ENCODE measurements at regions not wholly inside any gene's neighbourhood (a gene's known extent, or its start where the extent isn't known, plus 50 kb on each side); places are given as distances from the start of the nearest gene placed in this dataset.
A peak's percentile ranks its signal among the peaks of the same experiment; 100 is the strongest.

DNA sequence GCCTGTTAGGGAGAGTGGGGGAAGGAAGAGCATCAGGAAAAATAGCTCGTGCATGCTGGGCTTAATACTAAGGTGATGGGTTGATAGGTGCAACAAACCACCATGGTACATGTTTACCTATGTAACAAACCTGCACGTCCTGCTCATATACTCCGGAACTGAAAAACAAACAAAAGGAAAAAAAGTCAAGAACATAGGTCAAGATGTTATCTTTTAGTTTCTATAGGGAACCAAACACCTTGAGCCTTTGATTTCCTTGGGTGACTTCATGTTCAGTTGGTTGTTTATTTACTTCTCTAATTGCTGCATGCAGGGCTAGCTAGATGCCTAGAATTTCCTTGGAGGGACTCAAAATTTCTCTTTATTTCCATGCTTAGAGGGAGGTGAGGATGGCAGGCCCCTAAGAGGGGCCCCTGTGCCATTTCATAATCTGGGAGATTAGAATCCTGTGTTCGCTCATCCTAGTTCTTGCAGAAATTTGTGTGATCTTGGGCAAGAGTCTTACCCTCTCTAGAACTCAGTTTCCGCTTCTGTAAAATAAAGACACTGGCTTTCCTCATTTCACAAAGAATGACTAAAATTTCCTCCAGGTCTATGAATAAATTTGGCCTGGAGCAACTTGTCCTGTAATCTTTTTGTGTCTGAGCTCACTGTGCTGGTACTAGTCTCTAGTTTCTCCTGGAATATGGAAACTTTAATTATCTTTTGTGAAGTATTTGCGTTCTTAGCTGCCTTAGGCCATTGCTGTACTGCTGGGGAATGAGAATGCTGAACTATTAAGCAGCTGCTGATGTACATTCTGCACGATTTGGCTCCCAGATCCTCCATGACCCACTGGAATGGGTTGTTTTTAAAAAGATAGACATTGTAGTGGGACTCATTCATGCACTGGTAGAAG is 457.5 kb downstream of the EDEM1 start:
- no peaks in the 10 kb centered on the region for H3K36me3 Mint-ChIP-seq (ENCODE audit: low read depth)
- no peak for DNase-seq
- H3K4me3 Mint-ChIP-seq: no peak overlapping the region
- peaks cover 3% of the 10 kb centered on the region for H3K27me3 Mint-ChIP-seq (ENCODE audit: low read depth, poor library complexity)
- TF ChIP-seq, protein P1, sequence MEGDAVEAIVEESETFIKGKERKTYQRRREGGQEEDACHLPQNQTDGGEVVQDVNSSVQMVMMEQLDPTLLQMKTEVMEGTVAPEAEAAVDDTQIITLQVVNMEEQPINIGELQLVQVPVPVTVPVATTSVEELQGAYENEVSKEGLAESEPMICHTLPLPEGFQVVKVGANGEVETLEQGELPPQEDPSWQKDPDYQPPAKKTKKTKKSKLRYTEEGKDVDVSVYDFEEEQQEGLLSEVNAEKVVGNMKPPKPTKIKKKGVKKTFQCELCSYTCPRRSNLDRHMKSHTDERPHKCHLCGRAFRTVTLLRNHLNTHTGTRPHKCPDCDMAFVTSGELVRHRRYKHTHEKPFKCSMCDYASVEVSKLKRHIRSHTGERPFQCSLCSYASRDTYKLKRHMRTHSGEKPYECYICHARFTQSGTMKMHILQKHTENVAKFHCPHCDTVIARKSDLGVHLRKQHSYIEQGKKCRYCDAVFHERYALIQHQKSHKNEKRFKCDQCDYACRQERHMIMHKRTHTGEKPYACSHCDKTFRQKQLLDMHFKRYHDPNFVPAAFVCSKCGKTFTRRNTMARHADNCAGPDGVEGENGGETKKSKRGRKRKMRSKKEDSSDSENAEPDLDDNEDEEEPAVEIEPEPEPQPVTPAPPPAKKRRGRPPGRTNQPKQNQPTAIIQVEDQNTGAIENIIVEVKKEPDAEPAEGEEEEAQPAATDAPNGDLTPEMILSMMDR (IDR thresholded peaks at IDR 0.05): no peak
- H3K27ac Mint-ChIP-seq: peak overlapping the region; percentile 15
- peaks cover 9% of the 10 kb centered on the region for H3K9me3 Mint-ChIP-seq
- H3K4me1 Mint-ChIP-seq: no peaks in the 10 kb centered on the region

DNA sequence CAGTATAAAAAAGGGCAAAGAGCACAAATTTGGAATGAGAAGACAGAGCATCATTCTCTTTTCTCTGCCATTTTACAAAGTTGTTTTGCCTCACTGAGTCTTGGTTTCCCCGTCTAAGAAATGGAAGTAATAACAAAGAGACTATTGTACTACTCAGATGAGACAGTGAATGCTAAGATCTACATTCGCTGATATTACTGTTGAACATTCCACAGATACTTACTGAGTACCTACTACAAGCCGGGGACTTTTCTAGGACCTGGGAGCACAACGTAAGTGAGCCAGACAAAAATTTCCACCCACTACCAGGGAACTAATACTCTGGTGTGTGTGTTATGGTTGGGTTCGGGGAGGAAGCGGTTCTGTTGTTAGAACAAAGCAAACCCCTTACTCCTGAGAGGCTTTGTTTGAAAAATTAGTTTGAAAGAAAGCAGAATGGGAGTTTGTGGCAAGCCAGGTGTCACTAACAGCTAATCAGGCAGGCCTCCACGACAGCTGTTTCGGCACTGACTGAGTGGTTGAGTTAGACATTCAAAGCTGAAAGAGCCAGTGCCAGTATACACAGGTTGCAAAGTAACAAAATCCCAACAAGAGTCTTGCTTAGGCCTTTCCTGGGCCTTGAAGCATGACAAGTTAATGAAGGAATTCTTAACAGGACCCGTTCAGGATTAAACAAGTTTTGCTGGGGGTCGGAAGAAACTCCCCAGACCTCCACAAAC is 458.3 kb downstream of the EDEM1 start:
- H3K4me3 Mint-ChIP-seq: no peak overlapping the region
- peaks cover 3% of the 10 kb centered on the region for H3K27me3 Mint-ChIP-seq (ENCODE audit: low read depth, poor library complexity)
- no peak for DNase-seq
- TF ChIP-seq, protein P1 (IDR thresholded peaks at IDR 0.05): no peak
- peaks cover 4% of the 10 kb centered on the region for H3K9me3 Mint-ChIP-seq
- H3K36me3 Mint-ChIP-seq (ENCODE audit: low read depth): no peaks in the 10 kb centered on the region
- H3K27ac Mint-ChIP-seq: peak overlapping the region; percentile 85
- no peaks in the 10 kb centered on the region for H3K4me1 Mint-ChIP-seq

GRCh38 chr3:5650303-5650702 is 462.8 kb downstream of the EDEM1 start:
- Mint-ChIP-seq H3K36me3 (ENCODE audit: low read depth) (no peaks in the 10 kb centered on the region), H3K27me3 (ENCODE audit: low read depth, poor library complexity) (no peaks in the 10 kb centered on the region), H3K4me1 (no peaks in the 10 kb centered on the region), H3K4me3 (no peak overlapping the region), H3K9me3 (no peaks in the 10 kb centered on the region), H3K27ac (no peak overlapping the region)
- no peak for DNase-seq
- TF ChIP-seq, protein P1 (IDR thresholded peaks at IDR 0.05): no peak

- no peaks in the 10 kb centered on the region for H3K36me3 Mint-ChIP-seq (ENCODE audit: low read depth)
- H3K4me3 Mint-ChIP-seq: no peak overlapping the region
- no peaks in the 10 kb centered on the region for H3K4me1 Mint-ChIP-seq
- H3K27me3 Mint-ChIP-seq (ENCODE audit: low read depth, poor library complexity): no peaks in the 10 kb centered on the region
- DNase-seq: no peak
- H3K27ac Mint-ChIP-seq: no peak overlapping the region
- peaks cover under 1% of the 10 kb centered on the region for H3K9me3 Mint-ChIP-seq
- TF ChIP-seq, protein P1 (IDR thresholded peaks at IDR 0.05): no peak
These were observed 463.8 kb downstream of the EDEM1 start for GRCh38 chr3:5651351-5651750.

DNA sequence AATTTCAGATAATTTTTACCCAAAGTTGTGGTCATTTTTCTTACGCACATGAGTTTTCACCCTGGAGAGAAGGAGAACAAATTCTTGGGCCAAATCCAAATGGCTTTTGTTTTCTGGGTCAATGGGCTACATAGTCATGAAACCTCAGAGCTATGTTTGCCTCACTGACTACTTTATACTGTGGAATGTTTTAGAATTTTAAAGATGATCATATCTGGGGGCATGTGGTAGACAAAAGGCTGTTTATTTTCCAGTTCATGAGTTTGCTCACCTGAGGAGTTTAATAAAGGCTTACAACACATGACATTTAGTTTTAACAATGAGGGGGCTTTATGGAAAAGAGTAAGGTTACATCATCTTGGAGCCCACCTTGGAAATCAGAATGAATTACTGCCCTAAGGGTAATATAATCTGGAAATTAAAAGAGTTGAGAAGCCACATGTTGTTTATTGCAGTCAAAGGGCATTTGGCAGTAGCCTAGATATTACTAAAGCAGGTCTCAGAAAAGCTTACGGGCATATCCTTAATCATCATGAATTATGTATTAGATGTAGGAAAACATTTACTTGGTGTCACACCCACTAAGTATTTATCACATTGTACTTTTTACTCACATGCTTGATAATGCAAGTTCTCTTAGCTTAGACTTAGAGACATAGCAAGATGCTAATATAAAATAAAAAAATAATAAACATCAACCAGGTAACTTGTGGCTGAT is 466.1 kb downstream of the EDEM1 start:
- H3K36me3 Mint-ChIP-seq (ENCODE audit: low read depth): no peaks in the 10 kb centered on the region
- no peaks in the 10 kb centered on the region for H3K4me1 Mint-ChIP-seq
- H3K27me3 Mint-ChIP-seq (ENCODE audit: low read depth, poor library complexity): no peaks in the 10 kb centered on the region
- TF ChIP-seq, protein P1 (IDR thresholded peaks at IDR 0.05): no peak
- peaks cover 7% of the 10 kb centered on the region for H3K9me3 Mint-ChIP-seq
- no peak for DNase-seq
- no peak overlapping the region for H3K27ac Mint-ChIP-seq
- H3K4me3 Mint-ChIP-seq: no peak overlapping the region

Measured in nephron progenitor cell (in vitro differentiated cells).